ENCODE measurements at regions not wholly inside any gene's neighbourhood (a gene's known extent, or its start where the extent isn't known, plus 50 kb on each side); places are given as distances from the start of the nearest gene placed in this dataset.

DNA sequence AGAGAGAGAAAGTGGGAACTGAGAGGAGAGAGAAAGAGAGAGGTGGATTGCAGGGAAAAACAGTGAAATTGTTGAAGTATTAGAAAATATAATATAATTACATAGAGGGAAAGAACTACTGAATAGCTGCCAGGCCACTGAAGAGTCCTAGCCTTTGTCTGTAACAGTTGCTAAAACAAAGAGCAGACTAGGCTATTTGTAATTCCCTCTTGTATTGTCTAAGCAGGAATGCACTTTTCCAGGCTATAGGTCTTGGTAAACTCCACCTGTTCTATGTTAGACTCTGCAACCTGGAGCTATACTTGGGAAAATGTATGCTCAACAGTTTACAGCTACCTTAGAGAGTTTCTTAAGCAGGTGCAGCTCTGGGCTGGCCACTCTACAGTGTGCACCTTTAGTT lies 1063.3 kb downstream of the ADGRL3 start:
- no peak overlapping the region for H3K27ac ChIP-seq
- no peak for TF ChIP-seq CTCF (conservative IDR thresholded peaks at IDR 0.05)

GRCh38 chr4:62262676-62263075 lies 1062.5 kb downstream of the ADGRL3 start:
- no peak overlapping the region for H3K27ac ChIP-seq
- TF ChIP-seq CTCF (conservative IDR thresholded peaks at IDR 0.05): no peak

DNA sequence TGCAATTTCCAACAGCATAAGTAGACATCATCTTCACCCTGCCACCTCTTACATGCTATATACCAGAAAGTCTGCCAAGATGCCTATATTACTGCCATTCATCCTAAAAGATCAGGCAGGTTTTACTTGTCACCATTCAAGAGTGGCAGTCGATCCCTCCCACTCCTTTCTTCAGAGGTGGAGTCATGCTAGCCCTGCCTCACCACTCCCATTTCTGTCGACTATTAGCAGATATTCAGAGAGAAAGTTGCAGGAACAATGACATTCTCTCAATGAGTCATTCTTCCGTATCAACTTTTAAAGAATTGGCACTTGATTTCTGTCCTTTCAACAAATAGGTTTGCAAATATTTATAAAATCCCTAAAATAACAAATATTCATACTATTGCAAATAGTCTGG lies 1060.1 kb downstream of the ADGRL3 start:
- H3K27ac ChIP-seq: no peak overlapping the region
- no peak for TF ChIP-seq CTCF (conservative IDR thresholded peaks at IDR 0.05)

DNA sequence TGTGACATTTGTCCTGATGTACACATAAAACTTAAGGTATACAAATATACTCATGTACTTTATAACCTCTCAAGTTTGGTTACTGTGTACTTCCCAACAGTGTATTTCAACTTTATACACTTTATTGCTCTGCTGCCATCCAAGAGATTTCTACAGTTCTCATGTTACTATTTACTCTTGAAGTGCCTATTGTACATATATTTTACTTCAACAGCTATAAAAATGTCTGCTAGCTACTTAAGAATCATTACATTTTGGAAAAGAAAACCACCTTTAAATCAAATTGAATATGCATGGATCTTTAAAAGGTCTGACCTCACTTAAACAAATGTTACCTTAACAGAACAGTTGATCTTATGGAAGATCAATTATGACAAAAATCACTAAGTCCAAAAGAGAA lies 1056.4 kb downstream of the ADGRL3 start:
- no peak for TF ChIP-seq CTCF (conservative IDR thresholded peaks at IDR 0.05)
- no peak overlapping the region for H3K27ac ChIP-seq

- TF ChIP-seq CTCF (conservative IDR thresholded peaks at IDR 0.05): no peak
- no peak overlapping the region for H3K27ac ChIP-seq
Observed at GRCh38 chr4:62252728-62253127, 1052.6 kb downstream of the ADGRL3 start.

GRCh38 chr4:62250100-62250499 lies 1050.0 kb downstream of the ADGRL3 start:
- no peak for TF ChIP-seq CTCF (conservative IDR thresholded peaks at IDR 0.05)
- no peak overlapping the region for H3K27ac ChIP-seq

GRCh38 chr4:62243895-62244294 lies 1043.8 kb downstream of the ADGRL3 start:
- TF ChIP-seq CTCF (conservative IDR thresholded peaks at IDR 0.05): no peak
- no peak overlapping the region for H3K27ac ChIP-seq

GRCh38 chr4:62235911-62236310 lies 1035.8 kb downstream of the ADGRL3 start:
- TF ChIP-seq CTCF (conservative IDR thresholded peaks at IDR 0.05): no peak
- no peak overlapping the region for H3K27ac ChIP-seq
